ENCODE measurements at regions not wholly inside any gene's neighbourhood (a gene's known extent, or its start where the extent isn't known, plus 50 kb on each side); places are given as distances from the start of the nearest gene placed in this dataset.

DNA sequence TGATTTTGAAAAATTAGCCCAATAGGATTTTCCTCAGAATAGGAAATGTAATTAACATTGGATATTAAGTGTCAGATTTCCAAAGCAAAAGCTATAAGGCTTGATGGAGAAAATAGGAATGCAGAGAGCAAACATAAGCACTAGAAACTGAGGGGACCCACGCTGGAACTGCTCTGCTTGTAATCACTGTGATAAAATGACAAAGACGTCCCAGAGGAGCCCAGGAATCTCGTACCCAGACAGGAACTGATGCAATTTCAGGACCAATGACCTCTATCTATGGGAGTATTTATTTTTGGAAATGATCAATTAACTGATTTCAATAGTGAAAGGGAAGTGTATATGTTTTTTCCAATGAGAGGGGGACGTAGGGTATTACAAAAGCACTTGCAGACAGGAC, 714.5 kb upstream of the WWC1 start:
- DNase-seq, result no peak

GRCh38 chr5:167577616-167578015, 713.8 kb upstream of the WWC1 start:
- DNase-seq, result no peak

DNA sequence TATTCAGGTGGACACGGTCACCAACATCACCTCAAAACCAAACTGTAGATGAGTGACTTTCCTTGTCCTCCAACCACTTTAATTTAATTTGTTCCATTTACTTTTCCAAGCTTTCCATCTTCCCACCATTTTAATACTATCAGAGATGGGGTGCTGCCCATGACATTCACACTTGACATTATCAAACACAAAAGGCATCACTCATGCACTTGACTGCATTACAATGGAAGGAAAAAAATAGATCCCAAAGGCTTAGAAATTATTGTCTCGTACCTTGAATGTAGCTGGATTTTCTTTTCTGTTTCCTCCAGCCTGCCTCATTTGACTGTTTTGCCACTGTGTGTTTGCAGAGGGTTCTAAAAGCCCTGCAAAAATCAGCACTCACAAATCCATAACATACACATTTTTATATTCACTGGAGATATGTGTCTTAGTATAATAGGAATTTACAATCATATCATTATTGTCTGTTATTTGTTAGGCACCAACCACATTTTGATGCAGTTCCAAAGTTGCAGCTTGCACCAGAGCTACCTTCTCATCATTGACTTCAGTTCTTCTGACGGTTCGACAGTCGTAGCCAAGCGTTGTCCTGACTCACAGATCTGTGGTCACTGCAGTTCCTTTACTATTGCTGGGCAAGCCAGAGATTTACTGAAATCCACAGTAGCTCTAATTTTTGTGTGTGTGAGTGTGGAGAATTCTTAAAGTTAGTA, 712.3 kb upstream of the WWC1 start:
- DNase-seq, result no peak

GRCh38 chr5:167579693-167580055, 711.8 kb upstream of the WWC1 start:
- DNase-seq, result no peak

- no peak for DNase-seq
These were observed 710.8 kb upstream of the WWC1 start for GRCh38 chr5:167580608-167581007.

- no peak for DNase-seq
These were observed 709.2 kb upstream of the WWC1 start for GRCh38 chr5:167582283-167582682.

DNA sequence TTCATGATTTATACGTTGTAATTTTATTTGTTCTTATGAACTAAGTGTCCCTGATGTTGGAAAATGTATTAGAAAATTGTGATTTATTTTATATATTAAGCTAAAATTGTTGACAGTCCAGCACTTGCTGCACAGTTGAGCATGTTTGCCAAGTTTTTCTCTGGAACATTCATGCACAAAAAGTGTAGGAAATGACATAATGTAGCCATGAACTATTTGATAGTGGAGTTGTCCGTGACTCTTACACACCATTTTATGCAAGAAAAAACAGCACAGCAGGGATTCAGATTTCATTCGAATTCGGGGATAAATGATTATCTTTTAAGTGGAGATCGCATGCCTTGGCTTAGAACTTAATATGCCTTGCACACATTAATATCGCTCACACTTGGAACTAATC, 708.6 kb upstream of the WWC1 start:
- no peak for DNase-seq

- no peak for DNase-seq
These were observed 706.3 kb upstream of the WWC1 start for GRCh38 chr5:167585184-167585583.

GRCh38 chr5:167587772-167588437, 703.5 kb upstream of the WWC1 start:
- DNase-seq, result no peak

- DNase-seq, result no peak
These were observed 699.3 kb upstream of the WWC1 start for GRCh38 chr5:167592114-167592513.

DNA sequence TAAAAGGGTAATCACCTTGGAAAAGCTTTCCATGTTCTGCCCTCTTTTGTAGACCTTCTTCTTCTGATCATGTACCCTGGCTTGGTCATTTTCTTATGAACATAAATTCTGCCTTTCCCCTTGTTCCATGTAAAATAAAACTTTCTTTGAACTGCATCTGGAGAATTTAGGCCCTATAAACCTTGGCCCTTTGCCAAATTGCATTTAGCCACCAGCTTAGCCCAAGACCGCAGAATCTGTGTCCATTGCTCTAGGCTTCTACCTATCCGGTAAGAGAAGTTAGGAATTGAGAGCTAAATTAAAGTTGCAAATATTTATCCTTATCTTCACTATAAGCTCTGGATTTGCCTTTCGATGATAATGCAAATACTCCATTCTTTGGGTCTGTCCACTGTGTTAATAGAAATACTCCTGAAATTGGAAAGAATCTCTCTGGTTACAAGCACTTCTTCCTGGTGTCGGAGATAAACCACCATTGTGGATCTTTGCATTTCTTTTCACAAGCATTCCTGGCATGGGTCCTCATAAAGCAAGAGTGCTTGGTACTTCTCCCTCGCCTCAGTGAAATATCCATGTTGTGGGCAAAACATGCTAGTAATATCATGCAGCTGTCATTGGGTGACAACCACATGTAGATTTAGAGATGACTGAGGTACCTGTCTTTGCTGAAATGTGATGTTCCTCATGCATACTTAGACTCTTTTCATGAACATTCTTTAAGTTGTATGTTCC, 698.0 kb upstream of the WWC1 start:
- no peak for DNase-seq

DNA sequence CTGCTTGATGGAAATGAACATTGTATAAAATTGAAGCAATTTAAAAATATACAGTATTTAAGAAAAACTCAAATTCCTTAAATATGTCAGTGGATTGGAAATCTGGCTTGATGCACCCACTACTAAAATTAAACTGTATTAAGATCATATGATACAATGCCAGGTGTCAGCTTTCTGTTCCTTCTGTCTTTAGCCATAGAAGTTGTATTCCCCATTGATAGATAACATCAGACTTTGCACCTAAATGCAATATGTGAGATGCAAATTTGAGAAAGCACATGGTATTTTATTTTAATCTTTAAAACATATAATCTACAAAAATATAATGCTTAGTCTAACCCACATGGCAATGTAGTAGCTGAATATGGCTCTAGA, 697.4 kb upstream of the WWC1 start:
- DNase-seq, result no peak

DNA sequence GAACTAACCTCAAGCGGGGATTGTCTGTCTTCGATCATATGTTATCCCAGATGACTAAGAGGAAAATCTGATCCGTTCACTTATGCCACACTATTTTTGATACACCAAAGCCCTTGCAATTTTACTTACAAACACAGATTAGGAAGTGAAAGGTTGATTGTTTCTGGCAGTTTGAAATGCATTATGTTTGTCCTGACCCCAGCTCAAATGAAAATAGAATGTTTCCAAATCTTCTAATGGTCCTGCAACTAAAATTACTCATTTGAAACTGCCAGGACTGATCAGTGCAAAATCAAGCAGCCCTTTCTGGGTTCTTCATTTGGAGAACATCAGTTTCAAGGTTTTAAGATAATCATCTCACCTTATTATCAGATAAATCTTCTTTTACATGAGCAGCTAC, 696.7 kb upstream of the WWC1 start:
- DNase-seq, result no peak

DNA sequence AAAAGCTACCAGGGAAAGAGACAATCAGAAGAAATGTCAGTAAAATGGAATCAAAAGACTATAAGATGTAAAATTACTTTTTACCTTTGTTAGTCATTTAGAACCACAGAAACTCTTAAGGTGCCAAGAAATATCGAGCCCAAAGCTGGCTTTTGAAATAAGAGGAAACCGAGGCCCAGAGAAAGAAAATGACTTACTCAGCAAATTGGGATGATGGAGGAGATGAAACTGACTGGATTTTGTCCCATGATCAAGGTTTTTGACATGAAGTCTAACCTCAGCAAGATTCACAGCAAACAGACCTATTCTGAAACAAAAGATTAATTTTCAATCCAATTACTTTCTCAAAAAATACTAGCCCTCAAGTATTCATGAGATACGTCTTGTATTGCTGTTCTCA, 696.2 kb upstream of the WWC1 start:
- DNase-seq, result no peak

- no peak for DNase-seq
These were observed 693.3 kb upstream of the WWC1 start for GRCh38 chr5:167598166-167598565.

GRCh38 chr5:167602067-167602466, 689.4 kb upstream of the WWC1 start:
- DNase-seq, result no peak

GRCh38 chr5:167603135-167603534, 688.3 kb upstream of the WWC1 start:
- no peak for DNase-seq

DNA sequence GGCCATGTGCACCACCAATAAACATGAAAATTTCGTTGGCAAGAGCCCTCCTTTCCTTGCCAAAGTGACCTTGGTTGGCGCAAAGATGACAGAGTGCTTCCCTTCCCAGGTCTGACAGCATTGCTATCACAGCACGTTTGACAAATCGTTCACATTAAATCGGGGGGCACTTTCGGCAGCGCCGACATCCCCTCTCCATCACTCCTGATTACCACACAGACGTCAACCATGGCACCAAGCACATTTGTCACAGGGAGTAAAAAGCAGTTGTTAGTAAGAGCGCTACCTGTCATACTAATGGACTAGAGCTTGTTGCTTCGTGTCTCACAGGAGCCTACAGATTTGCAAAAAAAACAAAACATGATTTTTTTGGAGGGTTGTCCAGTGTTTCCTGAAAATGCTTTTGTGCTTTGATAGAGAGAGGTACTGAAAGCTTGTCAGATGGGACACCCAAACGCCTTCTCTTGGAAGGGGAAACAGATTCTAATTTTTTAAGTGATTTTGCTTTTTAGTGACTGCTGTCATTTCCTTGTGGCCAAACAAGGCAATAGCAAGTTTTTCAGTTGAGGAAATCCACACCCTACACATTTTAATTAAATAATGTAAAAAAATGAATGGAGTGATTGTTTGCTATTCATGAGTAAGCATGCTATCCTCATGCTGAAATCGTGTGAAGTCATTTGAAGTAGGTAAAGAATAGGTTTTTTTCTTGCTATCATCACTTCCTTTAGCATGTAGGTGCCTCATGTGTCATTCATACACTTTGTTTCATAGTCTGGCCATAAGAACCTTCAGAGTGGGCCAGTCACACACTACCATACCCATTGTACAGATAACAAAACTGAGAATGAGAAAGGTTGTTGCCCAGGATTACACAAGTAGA, 682.8 kb upstream of the WWC1 start:
- DNase-seq, result no peak

GRCh38 chr5:167614294-167615021, 677.0 kb upstream of the WWC1 start:
- no peak for DNase-seq

DNA sequence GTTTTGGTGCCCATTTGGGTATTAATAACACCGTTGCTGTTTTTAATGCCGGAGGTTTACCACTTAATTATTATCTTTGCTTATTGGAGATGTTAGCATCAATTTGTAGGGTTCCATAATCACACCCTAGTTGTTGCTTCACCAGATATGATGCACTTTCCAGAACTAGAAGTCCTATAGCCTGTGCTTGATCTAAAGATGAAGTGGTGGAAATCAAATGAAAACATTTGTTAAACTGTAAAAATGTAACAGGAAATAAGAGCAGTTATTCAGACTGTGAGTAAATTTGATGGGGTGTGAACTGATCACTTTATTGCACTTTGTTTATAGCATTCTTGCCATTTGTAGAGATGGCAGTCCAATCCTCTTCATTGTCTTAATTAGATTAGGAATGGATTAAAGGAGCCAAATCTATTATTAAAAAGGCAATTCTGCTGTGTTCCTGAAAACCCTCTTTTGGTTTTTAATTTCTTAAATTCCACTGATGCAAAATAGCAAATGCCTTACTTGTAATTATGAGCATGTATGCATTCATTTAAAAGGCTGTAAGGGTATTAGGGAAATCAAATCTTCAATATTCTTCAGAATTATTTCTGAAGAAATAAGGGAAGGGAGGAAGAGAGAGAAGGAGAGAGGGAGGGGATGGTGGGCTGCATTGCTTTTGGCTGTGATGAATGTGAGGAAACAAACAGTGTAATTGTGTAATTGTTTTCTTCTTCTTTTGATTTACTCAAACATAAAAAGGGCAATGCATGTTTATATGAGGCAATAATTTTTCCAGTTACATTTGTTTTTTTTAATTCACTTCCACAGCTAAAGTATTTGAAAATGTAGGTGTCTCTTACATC, 675.2 kb upstream of the WWC1 start:
- DNase-seq, result no peak

- no peak for DNase-seq
These were observed 668.1 kb upstream of the WWC1 start for GRCh38 chr5:167623354-167623753.

- DNase-seq, result no peak
These were observed 667.4 kb upstream of the WWC1 start for GRCh38 chr5:167624053-167624452.

All from SIG-M5 (cell line).